Large intestine (tissue), 3 donors: ENCODE measurements at regions not wholly inside any gene's neighbourhood (a gene's known extent, or its start where the extent isn't known, plus 50 kb on each side); places are given as distances from the start of the nearest gene placed in this dataset.

Experiments
- DNase-seq, 2 donors: peaks; one replicate each; pipeline versions ENCODE4 v3.0.0 to v3.0.0-alpha.2; 2013
- H3K27ac ChIP-seq: one replicate; pipeline ENCODE4 v1.5.1; 2013; ENCODE audit warnings: low read length
- H3K27me3 ChIP-seq: 2 replicates; pipeline ENCODE4 v1.6.1; 2013; ENCODE audit warnings: low read length; ENCODE audit not compliant: control insufficient read depth, insufficient read depth
- H3K36me3 ChIP-seq: 2 replicates; pipeline ENCODE4 v1.6.1; 2013; ENCODE audit warnings: low read length; ENCODE audit not compliant: control insufficient read depth, insufficient read depth
- H3K4me1 ChIP-seq: one replicate; pipeline ENCODE4 v1.6.1; 2013; ENCODE audit warnings: low read length; ENCODE audit not compliant: control insufficient read depth, insufficient read depth
- H3K4me3 ChIP-seq: one replicate; pipeline ENCODE4 v1.5.1; 2013; ENCODE audit warnings: low read length
- H3K9me3 ChIP-seq: one replicate; pipeline ENCODE4 v1.6.1; 2013; ENCODE audit warnings: mild to moderate bottlenecking, low read depth, low read length, moderate library complexity; ENCODE audit not compliant: control insufficient read depth
- WGBS: methylation state at CpG from one replicate; pipeline ENCODE4 v1.1.5; 2013; ENCODE audit warnings: low lambda C conversion rate; ENCODE audit not compliant: insufficient coverage; 5-methylcytosine and 5-hydroxymethylcytosine counted together

GRCh38 chr6:67544851-67545452, 1090.1 kb upstream of the ADGRB3 start:
- H3K27ac ChIP-seq, result no peak overlapping the region
- no peak overlapping the region for H3K4me3 ChIP-seq
- H3K36me3 ChIP-seq, result no peaks in the 10 kb centered on the region
- H3K4me1 ChIP-seq, result no peaks in the 10 kb centered on the region
- H3K27me3 ChIP-seq, result no peaks in the 10 kb centered on the region
- WGBS, result 100% methylated on average over 1 of the region's 1 CpG
- H3K9me3 ChIP-seq, result peaks cover 2% of the 10 kb centered on the region
- no peak for DNase-seq

GRCh38 chr6:67541586-67541985, 1093.5 kb upstream of the ADGRB3 start:
- Histone ChIP-seq H3K27me3 (no peaks in the 10 kb centered on the region), H3K4me3 (no peak overlapping the region), H3K4me1 (no peaks in the 10 kb centered on the region), H3K9me3 (peaks cover 8% of the 10 kb centered on the region), H3K36me3 (no peaks in the 10 kb centered on the region), H3K27ac (no peak overlapping the region)
- no peak for DNase-seq

- no peaks in the 10 kb centered on the region for H3K36me3 ChIP-seq
- no CpG with 5 or more reads among the region's 1 CpG for WGBS
- H3K9me3 ChIP-seq, result peaks cover 6% of the 10 kb centered on the region
- no peaks in the 10 kb centered on the region for H3K27me3 ChIP-seq
- H3K4me1 ChIP-seq, result no peaks in the 10 kb centered on the region
- H3K27ac ChIP-seq, result no peak overlapping the region
- no peak for DNase-seq
- H3K4me3 ChIP-seq, result no peak overlapping the region
Measured at GRCh38 chr6:67538032-67538431, 1097.0 kb upstream of the ADGRB3 start.

- no peaks in the 10 kb centered on the region for H3K4me1 ChIP-seq
- no peak overlapping the region for H3K27ac ChIP-seq
- H3K9me3 ChIP-seq, result peaks cover 9% of the 10 kb centered on the region
- DNase-seq, result no peak
- no peaks in the 10 kb centered on the region for H3K36me3 ChIP-seq
- no peaks in the 10 kb centered on the region for H3K27me3 ChIP-seq
- no CpG with 5 or more reads among the region's 3 CpGs for WGBS
- no peak overlapping the region for H3K4me3 ChIP-seq
Measured at GRCh38 chr6:67535946-67536345, 1099.1 kb upstream of the ADGRB3 start.

- H3K9me3 ChIP-seq, result no peaks in the 10 kb centered on the region
- H3K4me1 ChIP-seq, result no peaks in the 10 kb centered on the region
- no peak overlapping the region for H3K4me3 ChIP-seq
- H3K27ac ChIP-seq, result no peak overlapping the region
- no CpG with 5 or more reads among the region's 2 CpGs for WGBS
- DNase-seq, result no peak
- H3K27me3 ChIP-seq, result no peaks in the 10 kb centered on the region
- H3K36me3 ChIP-seq, result no peaks in the 10 kb centered on the region
Measured at GRCh38 chr6:67506352-67506751, 1128.7 kb upstream of the ADGRB3 start.

- WGBS, result 80% methylated on average over 1 of the region's 5 CpGs
- H3K9me3 ChIP-seq, result no peaks in the 10 kb centered on the region
- no peaks in the 10 kb centered on the region for H3K4me1 ChIP-seq
- H3K4me3 ChIP-seq, result no peak overlapping the region
- no peak overlapping the region for H3K27ac ChIP-seq
- H3K27me3 ChIP-seq, result no peaks in the 10 kb centered on the region
- no peak for DNase-seq
- H3K36me3 ChIP-seq, result no peaks in the 10 kb centered on the region
Measured at GRCh38 chr6:67501755-67502154, 1133.3 kb upstream of the ADGRB3 start.

- H3K4me3 ChIP-seq, result no peak overlapping the region
- H3K27ac ChIP-seq, result no peak overlapping the region
- no peaks in the 10 kb centered on the region for H3K9me3 ChIP-seq
- H3K36me3 ChIP-seq, result no peaks in the 10 kb centered on the region
- WGBS, result 89% methylated on average over 1 of the region's 1 CpG
- no peak for DNase-seq
- H3K4me1 ChIP-seq, result no peaks in the 10 kb centered on the region
- H3K27me3 ChIP-seq, result no peaks in the 10 kb centered on the region
Measured at GRCh38 chr6:67497749-67498148, 1137.3 kb upstream of the ADGRB3 start.

- Histone ChIP-seq H3K4me3 (no peak overlapping the region), H3K4me1 (no peaks in the 10 kb centered on the region), H3K27me3 (no peaks in the 10 kb centered on the region), H3K9me3 (peaks cover under 1% of the 10 kb centered on the region), H3K27ac (no peak overlapping the region), H3K36me3 (no peaks in the 10 kb centered on the region)
- WGBS, result 60% methylated on average over 1 of the region's 3 CpGs
- no peak for DNase-seq
Measured at GRCh38 chr6:67496191-67496590, 1138.9 kb upstream of the ADGRB3 start.

GRCh38 chr6:67493682-67494081, 1141.4 kb upstream of the ADGRB3 start:
- Histone ChIP-seq H3K9me3 (peaks cover 5% of the 10 kb centered on the region), H3K4me1 (no peaks in the 10 kb centered on the region)

GRCh38 chr6:67475700-67476099, 1159.4 kb upstream of the ADGRB3 start:
- H3K27ac ChIP-seq, result no peak overlapping the region
- H3K4me1 ChIP-seq, result no peaks in the 10 kb centered on the region
- H3K4me3 ChIP-seq, result no peak overlapping the region
- no peaks in the 10 kb centered on the region for H3K27me3 ChIP-seq
- H3K9me3 ChIP-seq, result peaks cover 2% of the 10 kb centered on the region
- no peak for DNase-seq
- WGBS, result no CpG with 5 or more reads among the region's 1 CpG
- no peaks in the 10 kb centered on the region for H3K36me3 ChIP-seq

More at GRCh38 chr6:67493682-67494081, 1141.4 kb upstream of the ADGRB3 start:
- H3K27ac ChIP-seq, result no peak overlapping the region
- DNase-seq, result no peak
- no peaks in the 10 kb centered on the region for H3K36me3 ChIP-seq
- H3K4me3 ChIP-seq, result no peak overlapping the region
- no peaks in the 10 kb centered on the region for H3K27me3 ChIP-seq

- Histone ChIP-seq H3K36me3 (no peaks in the 10 kb centered on the region), H3K27me3 (no peaks in the 10 kb centered on the region), H3K9me3 (peaks cover 4% of the 10 kb centered on the region), H3K4me1 (no peaks in the 10 kb centered on the region), H3K4me3 (no peak overlapping the region), H3K27ac (no peak overlapping the region)
- DNase-seq, result no peak
- WGBS, result 93% methylated on average over 5 of the region's 7 CpGs
Measured at GRCh38 chr6:67467341-67467740, 1167.7 kb upstream of the ADGRB3 start.
